Upper lobe of left lung (tissue), 6 donors: ENCODE measurements at regions not wholly inside any gene's neighbourhood (a gene's known extent, or its start where the extent isn't known, plus 50 kb on each side); places are given as distances from the start of the nearest gene placed in this dataset.

Experiments
- ATAC-seq, 2 donors: fragments of 200-7000 bp; cut with Tn5 transposase; one replicate each; pipeline ENCODE4 v1.9.1; 2022; ENCODE audit warnings: mild to moderate bottlenecking in 2 of 2, moderate library complexity in 2 of 2; ENCODE audit not compliant: low FRiP score in 2 of 2
- DNase-seq, 2 donors: peaks; one replicate each; pipeline ENCODE4 v3.0.0-alpha.2; 2019 to 2020
- H3K27ac ChIP-seq, 4 donors: fragments of 200-600 bp; sonication (generic); one replicate each; pipeline ENCODE4 v1.5.1; 2016 to 2019
- H3K27me3 ChIP-seq, 4 donors: fragments of 200-600 bp; sonication (generic); one replicate each; pipeline ENCODE4 v1.5.1; 2017 to 2019
- H3K36me3 ChIP-seq, 4 donors: fragments of 200-600 bp; sonication (generic); one replicate each; pipeline ENCODE4 v1.5.1; 2016 to 2019
- H3K4me1 ChIP-seq, 4 donors: fragments of 200-600 bp; sonication (generic); one replicate each; pipeline ENCODE4 v1.5.1; 2018 to 2019
- H3K4me3 ChIP-seq, 4 donors: fragments of 200-600 bp; sonication (generic); one replicate each; pipeline ENCODE4 v1.5.1; 2017 to 2019; ENCODE audit warnings: mild to moderate bottlenecking in 2 of 4, moderate library complexity in 1 of 4
- H3K9me3 ChIP-seq, 4 donors: fragments of 200-600 bp; sonication (generic); one replicate each; pipeline ENCODE4 v1.5.1; 2018 to 2019
- CTCF ChIP-seq, 6 experiments: fragments of 450-650 bp in 4 of 6; fragments of 200-600 bp in 2 of 6; sonication (generic) in 2 of 6; IDR thresholded peaks; one replicate each; pipeline ENCODE4 v1.5.1; 2016 to 2019; ENCODE audit warnings: antibody characterized with exemption in 6 of 6
- EP300 ChIP-seq, 4 donors: sonication (generic); formaldehyde crosslinking; IDR thresholded peaks; one replicate each; pipeline ENCODE4 v1.5.1; 2017; ENCODE audit warnings: antibody characterized with exemption in 4 of 4, control low read depth in 2 of 4
- POLR2A ChIP-seq, 4 donors: fragments of 450-650 bp; IDR thresholded peaks; one replicate each; pipeline ENCODE4 v1.5.1; 2016 to 2017; ENCODE audit warnings: antibody characterized with exemption in 4 of 4, mild to moderate bottlenecking in 2 of 4
- POLR2AphosphoS5 ChIP-seq, 2 donors: sonication (generic); formaldehyde crosslinking; IDR thresholded peaks; one replicate each; pipeline ENCODE4 v1.5.1; 2017; ENCODE audit warnings: antibody characterized with exemption in 2 of 2
- WGBS, 2 donors: methylation state at CpG; one replicate each; pipeline ENCODE4 v1.1.5; 2017 to 2018; 5-methylcytosine and 5-hydroxymethylcytosine counted together
- donor health status: DM: no; HTN: no; CAD: no; lungs with moderate emphysema.
- donor health status: DM: no; HTN: yes; CAD: no; lungs with severe emphysema.

GRCh38 chr4:138951764-138952163 is 63.8 kb upstream of the NOCT start:
- Histone ChIP-seq H3K36me3 (no peaks in the 10 kb centered on the region), H3K27me3 (no peaks in the 10 kb centered on the region), H3K4me1 (peaks cover 4 to 7% (median 6%) of the 10 kb centered on the region in 4 donors), H3K27ac (no peak overlapping the region), H3K9me3 (no peaks in the 10 kb centered on the region), H3K4me3 (no peak overlapping the region)
- TF ChIP-seq POLR2AphosphoS5 (IDR thresholded peaks at IDR 0.05) (no peak), CTCF (IDR thresholded peaks at IDR 0.05) (no peak), POLR2A (IDR thresholded peaks at IDR 0.05) (no peak), EP300 (IDR thresholded peaks at IDR 0.05) (no peak)
- no peak for ATAC-seq
- DNase-seq, result no peak
- WGBS, 2 donors, result 85 to 96% methylated on average over 1 of the region's 1 CpG

- TF ChIP-seq EP300 (IDR thresholded peaks at IDR 0.05) (no peak), POLR2AphosphoS5 (IDR thresholded peaks at IDR 0.05) (no peak), POLR2A (IDR thresholded peaks at IDR 0.05) (no peak), CTCF (IDR thresholded peaks at IDR 0.05) (no peak)
- H3K27me3 ChIP-seq, result no peaks in the 10 kb centered on the region
- H3K4me1 ChIP-seq, result peaks cover 4 to 7% (median 6%) of the 10 kb centered on the region in 4 donors
- ATAC-seq (no peak), DNase-seq (no peak)
- no peak overlapping the region for H3K4me3 ChIP-seq
- WGBS, 2 donors, result 64 to 72% methylated on average over 4 of the region's 4 CpGs
- H3K9me3 ChIP-seq, result no peaks in the 10 kb centered on the region
- no peak overlapping the region for H3K27ac ChIP-seq
- H3K36me3 ChIP-seq, result no peaks in the 10 kb centered on the region
Observed at GRCh38 chr4:138949866-138950265, 65.7 kb upstream of the NOCT start.

- Histone ChIP-seq H3K27me3 (no peaks in the 10 kb centered on the region), H3K9me3 (no peaks in the 10 kb centered on the region), H3K4me3 (no peak overlapping the region), H3K27ac (no peak overlapping the region), H3K4me1 (peaks cover 0 to 5% (median 2%) of the 10 kb centered on the region in 4 donors), H3K36me3 (no peaks in the 10 kb centered on the region)
- 76 to 85% methylated on average over 2 of the region's 2 CpGs for WGBS, 2 donors
- TF ChIP-seq POLR2A (IDR thresholded peaks at IDR 0.05) (no peak), POLR2AphosphoS5 (IDR thresholded peaks at IDR 0.05) (peak in 1 of 2 donors; percentile 7), EP300 (IDR thresholded peaks at IDR 0.05) (peak in 1 of 4 donors; percentile 4), CTCF (IDR thresholded peaks at IDR 0.05) (no peak)
- DNase-seq (peak in 1 of 2 donors; percentile 34), ATAC-seq (peak in 1 of 2 donors; percentile 21)
Observed at GRCh38 chr4:138948918-138949317, 66.7 kb upstream of the NOCT start.

DNA sequence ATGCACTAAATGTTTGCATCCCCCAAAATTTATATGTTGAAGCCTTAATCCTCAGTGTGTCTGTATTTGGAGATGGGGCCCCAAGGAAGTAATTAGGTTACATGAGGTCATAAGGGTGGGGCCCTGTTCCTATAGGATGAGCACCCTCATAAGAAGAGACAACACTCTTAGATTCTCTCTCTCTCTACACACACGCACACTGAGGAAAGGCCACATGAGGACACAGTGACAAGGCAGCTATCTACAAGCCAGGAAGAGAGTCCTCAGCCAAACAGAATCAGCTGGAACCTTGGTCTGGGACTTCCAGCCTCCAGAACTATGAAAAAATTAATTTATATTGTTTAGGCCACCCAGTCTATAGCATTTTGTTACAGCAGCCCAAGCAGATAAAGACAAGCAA is 69.3 kb upstream of the NOCT start:
- DNase-seq (no peak), ATAC-seq (no peak)
- Histone ChIP-seq H3K4me1 (no peaks in the 10 kb centered on the region), H3K27ac (no peak overlapping the region), H3K36me3 (no peaks in the 10 kb centered on the region), H3K4me3 (no peak overlapping the region), H3K9me3 (no peaks in the 10 kb centered on the region), H3K27me3 (no peaks in the 10 kb centered on the region)
- 88 to 89% methylated on average over 1 of the region's 1 CpG for WGBS, 2 donors
- TF ChIP-seq EP300 (IDR thresholded peaks at IDR 0.05) (no peak), POLR2AphosphoS5 (IDR thresholded peaks at IDR 0.05) (no peak), POLR2A (IDR thresholded peaks at IDR 0.05) (no peak), CTCF (IDR thresholded peaks at IDR 0.05) (no peak)

DNA sequence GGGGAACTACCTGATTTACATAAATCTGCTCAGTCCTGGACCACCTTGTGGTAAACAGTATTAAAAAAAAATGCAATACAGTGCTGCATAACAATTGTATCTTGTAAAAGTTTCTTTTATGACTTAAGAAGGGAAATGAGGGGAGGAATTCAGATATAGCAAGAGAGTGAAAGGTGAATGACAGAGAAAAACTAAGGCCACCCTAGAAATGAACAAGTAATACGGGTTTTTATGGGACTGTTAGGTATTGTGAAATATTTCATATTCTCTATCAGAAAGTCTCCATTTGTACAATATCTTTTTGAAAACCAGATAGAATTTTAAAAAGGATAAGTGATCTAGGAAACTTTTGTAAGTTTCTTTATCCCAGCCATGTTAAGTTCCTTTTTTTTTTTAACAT is 69.7 kb upstream of the NOCT start:
- no peaks in the 10 kb centered on the region for H3K4me1 ChIP-seq
- H3K27me3 ChIP-seq, result no peaks in the 10 kb centered on the region
- WGBS, 2 donors, result 89 to 94% methylated on average over 1 of the region's 1 CpG
- DNase-seq (no peak), ATAC-seq (no peak)
- H3K36me3 ChIP-seq, result no peaks in the 10 kb centered on the region
- no peak overlapping the region for H3K4me3 ChIP-seq
- TF ChIP-seq POLR2AphosphoS5 (IDR thresholded peaks at IDR 0.05), result no peak
- no peak for TF ChIP-seq EP300 (IDR thresholded peaks at IDR 0.05)
- no peak overlapping the region for H3K27ac ChIP-seq
- no peaks in the 10 kb centered on the region for H3K9me3 ChIP-seq
